ENCODE measurements at regions not wholly inside any gene's neighbourhood (a gene's known extent, or its start where the extent isn't known, plus 50 kb on each side); places are given as distances from the start of the nearest gene placed in this dataset.
"Not testable (repeated sequence)": the region's sequence is repeated elsewhere in the genome, so short reads cannot be mapped to it uniquely, and the experiment has no call there.

DNA sequence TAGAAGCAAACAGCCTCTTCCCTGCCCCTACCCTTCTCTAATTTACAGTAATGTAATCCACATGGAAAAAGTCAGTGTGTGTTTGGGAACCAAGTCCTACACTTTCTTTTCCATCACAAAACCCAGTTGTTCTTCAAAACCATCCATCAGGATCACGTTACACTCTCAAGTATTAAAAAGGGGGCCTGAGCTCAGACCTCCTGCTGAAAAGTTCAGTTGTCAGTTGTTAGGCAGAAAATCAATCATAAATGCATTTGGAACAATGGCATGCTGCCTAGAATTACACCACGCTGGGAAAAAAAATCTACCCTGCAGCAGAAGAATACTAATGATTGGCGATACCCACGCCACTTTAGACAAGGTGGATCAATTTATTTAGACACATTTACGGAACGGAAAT lies 236.5 kb downstream of the PARM1 start:
- no peak overlapping the region for H4K8ac ChIP-seq (ENCODE audit: low read depth, low read length)
- H3K27ac ChIP-seq (ENCODE audit: low read depth, low read length): no peak overlapping the region
- no peak overlapping the region for H2BK5ac ChIP-seq (ENCODE audit: low read depth, low read length, poor library complexity)
- no peak overlapping the region for H2AK5ac ChIP-seq (ENCODE audit: low read length)
- no peak overlapping the region for H3K4ac ChIP-seq (ENCODE audit: low read depth, low read length)
- DNase-seq: no peak
- no peak overlapping the region for H3K14ac ChIP-seq (ENCODE audit: low read length)
- H3K4me2 ChIP-seq (ENCODE audit: low read length): no peak overlapping the region
- H3K9me3 ChIP-seq (ENCODE audit: insufficient read depth, low read depth, low read length): no peaks in the 10 kb centered on the region
- H2AFZ ChIP-seq (ENCODE audit: insufficient read depth, low read length, poor library complexity): no peak overlapping the region
- H3K27me3 ChIP-seq (ENCODE audit: insufficient read depth, low read length): no peaks in the 10 kb centered on the region
- H3K9ac ChIP-seq (ENCODE audit: low read length): no peak overlapping the region
- H2BK120ac ChIP-seq (ENCODE audit: insufficient read depth, low read length, poor library complexity): no peak overlapping the region
- H3K79me1 ChIP-seq (ENCODE audit: low read length): no peaks in the 10 kb centered on the region
- no peak overlapping the region for H2BK12ac ChIP-seq (ENCODE audit: low read length)
- WGBS (ENCODE audit: extremely low coverage, insufficient coverage, insufficient read length): no CpG with 5 or more reads among the region's 6 CpGs
- no peak overlapping the region for H3K23ac ChIP-seq (ENCODE audit: low read length)
- no peak overlapping the region for H3K18ac ChIP-seq (ENCODE audit: low read length)
- H4K91ac ChIP-seq (ENCODE audit: low read depth, low read length): no peak overlapping the region
- no peaks in the 10 kb centered on the region for H3K4me1 ChIP-seq (ENCODE audit: control insufficient read depth in 1 of 2, insufficient read depth in 2 of 2, low read length in 2 of 2)
- H3K36me3 ChIP-seq (ENCODE audit: control insufficient read depth in 1 of 2, insufficient read depth in 2 of 2, low read length in 2 of 2): no peaks in the 10 kb centered on the region
- H4K12ac ChIP-seq (ENCODE audit: low read depth, low read length): no peak overlapping the region
- H3K4me3 ChIP-seq (ENCODE audit: low read depth, low read length): no peak overlapping the region
- no peaks in the 10 kb centered on the region for H3K79me2 ChIP-seq (ENCODE audit: control insufficient read depth, insufficient read depth, low read length, poor library complexity)

DNA sequence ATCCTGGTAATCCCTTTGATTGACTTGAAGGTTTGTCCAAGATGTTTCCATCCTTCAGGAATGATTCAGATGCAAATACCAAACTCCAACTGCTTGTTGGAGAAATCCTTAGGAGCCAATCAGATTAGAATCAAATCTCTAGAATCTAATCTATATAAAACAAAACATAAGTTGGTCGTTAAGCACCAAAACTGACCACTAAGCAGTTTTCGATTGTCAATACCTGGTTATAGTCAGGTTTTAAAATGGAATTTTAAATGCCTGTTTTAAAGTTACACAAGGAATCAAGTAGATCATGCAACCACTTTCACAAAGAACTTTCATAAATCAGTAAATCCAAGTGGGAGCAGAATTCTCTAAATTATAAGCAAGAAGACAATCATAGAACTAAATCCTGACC lies 236.1 kb downstream of the PARM1 start:
- Histone ChIP-seq H2BK12ac (ENCODE audit: low read length) (no peak overlapping the region), H3K14ac (ENCODE audit: low read length) (no peak overlapping the region), H3K18ac (ENCODE audit: low read length) (no peak overlapping the region), H3K4me2 (ENCODE audit: low read length) (no peak overlapping the region), H3K9ac (ENCODE audit: low read length) (no peak overlapping the region), H3K79me2 (ENCODE audit: control insufficient read depth, insufficient read depth, low read length, poor library complexity) (no peaks in the 10 kb centered on the region), H3K9me3 (ENCODE audit: insufficient read depth, low read depth, low read length) (no peaks in the 10 kb centered on the region), H3K79me1 (ENCODE audit: low read length) (no peaks in the 10 kb centered on the region), H4K91ac (ENCODE audit: low read depth, low read length) (no peak overlapping the region), H3K4ac (ENCODE audit: low read depth, low read length) (no peak overlapping the region), H3K36me3 (ENCODE audit: control insufficient read depth in 1 of 2, insufficient read depth in 2 of 2, low read length in 2 of 2) (no peaks in the 10 kb centered on the region), H2AFZ (ENCODE audit: insufficient read depth, low read length, poor library complexity) (no peak overlapping the region), H2AK5ac (ENCODE audit: low read length) (no peak overlapping the region), H3K27me3 (ENCODE audit: insufficient read depth, low read length) (no peaks in the 10 kb centered on the region), H3K4me1 (ENCODE audit: control insufficient read depth in 1 of 2, insufficient read depth in 2 of 2, low read length in 2 of 2) (no peaks in the 10 kb centered on the region), H3K23ac (ENCODE audit: low read length) (no peak overlapping the region), H2BK5ac (ENCODE audit: low read depth, low read length, poor library complexity) (no peak overlapping the region), H4K12ac (ENCODE audit: low read depth, low read length) (no peak overlapping the region), H2BK120ac (ENCODE audit: insufficient read depth, low read length, poor library complexity) (no peak overlapping the region), H3K27ac (ENCODE audit: low read depth, low read length) (no peak overlapping the region), H3K4me3 (ENCODE audit: low read depth, low read length) (no peak overlapping the region), H4K8ac (ENCODE audit: low read depth, low read length) (no peak overlapping the region)
- no CpG with 5 or more reads among the region's 2 CpGs for WGBS (ENCODE audit: extremely low coverage, insufficient coverage, insufficient read length)
- DNase-seq: no peak

DNA sequence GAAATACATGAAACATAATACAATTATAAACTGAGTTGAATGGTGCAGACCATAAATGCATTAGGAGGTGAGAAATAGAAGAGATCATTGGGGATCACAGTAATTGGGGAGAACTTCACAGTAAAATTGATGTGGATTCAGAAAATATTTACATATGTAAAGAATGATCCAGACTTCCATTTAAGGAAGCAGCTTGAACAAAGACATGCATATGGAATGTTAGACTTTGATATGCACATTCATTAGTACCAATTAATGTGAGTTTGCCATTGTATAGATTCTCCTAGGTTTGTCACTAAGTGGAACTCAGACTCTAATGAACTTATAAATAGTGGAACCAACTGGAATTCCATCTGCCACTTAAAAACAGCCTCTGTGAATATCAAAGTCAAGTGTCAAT lies 235.6 kb downstream of the PARM1 start:
- H3K4me1 ChIP-seq (ENCODE audit: control insufficient read depth in 1 of 2, insufficient read depth in 2 of 2, low read length in 2 of 2): no peaks in the 10 kb centered on the region
- H3K4me2 ChIP-seq (ENCODE audit: low read length): no peak overlapping the region
- no peak overlapping the region for H4K12ac ChIP-seq (ENCODE audit: low read depth, low read length)
- no peak overlapping the region for H3K27ac ChIP-seq (ENCODE audit: low read depth, low read length)
- H3K79me2 ChIP-seq (ENCODE audit: control insufficient read depth, insufficient read depth, low read length, poor library complexity): no peaks in the 10 kb centered on the region
- H3K9me3 ChIP-seq (ENCODE audit: insufficient read depth, low read depth, low read length): no peaks in the 10 kb centered on the region
- no peak overlapping the region for H2BK120ac ChIP-seq (ENCODE audit: insufficient read depth, low read length, poor library complexity)
- no peak overlapping the region for H2AK5ac ChIP-seq (ENCODE audit: low read length)
- no peak overlapping the region for H4K91ac ChIP-seq (ENCODE audit: low read depth, low read length)
- H4K8ac ChIP-seq (ENCODE audit: low read depth, low read length): no peak overlapping the region
- H3K79me1 ChIP-seq (ENCODE audit: low read length): no peaks in the 10 kb centered on the region
- H3K18ac ChIP-seq (ENCODE audit: low read length): no peak overlapping the region
- no peaks in the 10 kb centered on the region for H3K36me3 ChIP-seq (ENCODE audit: control insufficient read depth in 1 of 2, insufficient read depth in 2 of 2, low read length in 2 of 2)
- no peak overlapping the region for H3K14ac ChIP-seq (ENCODE audit: low read length)
- no peak overlapping the region for H2BK12ac ChIP-seq (ENCODE audit: low read length)
- DNase-seq: no peak
- no peak overlapping the region for H3K4me3 ChIP-seq (ENCODE audit: low read depth, low read length)
- H3K23ac ChIP-seq (ENCODE audit: low read length): no peak overlapping the region
- no peak overlapping the region for H2BK5ac ChIP-seq (ENCODE audit: low read depth, low read length, poor library complexity)
- H3K9ac ChIP-seq (ENCODE audit: low read length): no peak overlapping the region
- H2AFZ ChIP-seq (ENCODE audit: insufficient read depth, low read length, poor library complexity): no peak overlapping the region
- H3K4ac ChIP-seq (ENCODE audit: low read depth, low read length): no peak overlapping the region
- H3K27me3 ChIP-seq (ENCODE audit: insufficient read depth, low read length): no peaks in the 10 kb centered on the region

DNA sequence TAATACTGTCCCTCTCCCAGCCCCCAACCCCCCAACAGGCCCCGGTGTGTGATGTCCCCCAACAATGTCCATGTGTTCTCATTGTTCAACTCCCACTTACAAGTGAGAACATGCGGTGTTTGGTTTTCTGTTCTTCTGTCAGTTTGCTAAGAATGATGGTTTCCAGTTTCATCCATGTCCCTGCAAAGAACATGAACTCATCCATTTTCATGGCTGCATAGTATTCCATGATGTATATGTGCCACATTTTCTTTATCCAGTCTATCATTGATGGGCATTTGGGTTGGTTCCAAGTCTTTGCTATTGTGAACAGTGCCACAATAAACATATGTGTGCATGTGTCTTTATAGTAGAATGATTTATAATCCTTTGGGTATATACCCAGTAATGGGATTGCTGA lies 232.2 kb downstream of the PARM1 start:
- H4K8ac ChIP-seq (ENCODE audit: low read depth, low read length); H2AFZ ChIP-seq (ENCODE audit: insufficient read depth, low read length, poor library complexity); H4K91ac ChIP-seq (ENCODE audit: low read depth, low read length); H3K18ac ChIP-seq (ENCODE audit: low read length); H3K79me1 ChIP-seq (ENCODE audit: low read length); H3K27me3 ChIP-seq (ENCODE audit: insufficient read depth, low read length); H2BK120ac ChIP-seq (ENCODE audit: insufficient read depth, low read length, poor library complexity); H2BK5ac ChIP-seq (ENCODE audit: low read depth, low read length, poor library complexity); H4K12ac ChIP-seq (ENCODE audit: low read depth, low read length); H3K9ac ChIP-seq (ENCODE audit: low read length); DNase-seq; H3K36me3 ChIP-seq (ENCODE audit: control insufficient read depth in 1 of 2, insufficient read depth in 2 of 2, low read length in 2 of 2); H3K4me3 ChIP-seq (ENCODE audit: low read depth, low read length); H3K79me2 ChIP-seq (ENCODE audit: control insufficient read depth, insufficient read depth, low read length, poor library complexity); H3K27ac ChIP-seq (ENCODE audit: low read depth, low read length); H3K4me2 ChIP-seq (ENCODE audit: low read length); H3K14ac ChIP-seq (ENCODE audit: low read length); H3K9me3 ChIP-seq (ENCODE audit: insufficient read depth, low read depth, low read length); H2BK12ac ChIP-seq (ENCODE audit: low read length); H3K23ac ChIP-seq (ENCODE audit: low read length); H2AK5ac ChIP-seq (ENCODE audit: low read length); H3K4me1 ChIP-seq (ENCODE audit: control insufficient read depth in 1 of 2, insufficient read depth in 2 of 2, low read length in 2 of 2); H3K4ac ChIP-seq (ENCODE audit: low read depth, low read length): not testable (repeated sequence)
- no CpG with 5 or more reads among the region's 2 CpGs for WGBS (ENCODE audit: extremely low coverage, insufficient coverage, insufficient read length)

DNA sequence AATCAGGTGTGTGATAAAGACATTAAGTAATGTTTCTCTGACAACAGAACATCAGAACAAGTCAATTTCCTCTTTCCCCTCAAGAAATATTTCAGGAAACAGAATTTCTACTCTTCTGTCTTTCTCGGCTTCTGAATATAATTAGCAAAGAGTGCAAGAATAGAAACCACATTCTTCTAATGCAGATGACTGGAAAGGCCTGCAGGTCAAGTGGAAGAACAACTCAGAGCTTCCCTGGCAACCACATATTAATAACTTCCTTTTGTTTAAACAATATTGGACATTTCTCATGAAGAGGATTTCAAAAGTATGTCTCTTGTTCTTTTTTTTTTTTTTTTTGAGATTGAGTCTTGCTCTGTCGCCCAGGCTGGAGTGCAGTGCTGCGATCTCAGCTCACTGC lies 225.5 kb downstream of the PARM1 start:
- Histone ChIP-seq H4K12ac (ENCODE audit: low read depth, low read length) (no peak overlapping the region), H4K8ac (ENCODE audit: low read depth, low read length) (no peak overlapping the region), H2BK5ac (ENCODE audit: low read depth, low read length, poor library complexity) (no peak overlapping the region), H2AK5ac (ENCODE audit: low read length) (no peak overlapping the region), H3K9ac (ENCODE audit: low read length) (no peak overlapping the region), H3K4me1 (ENCODE audit: control insufficient read depth in 1 of 2, insufficient read depth in 2 of 2, low read length in 2 of 2) (no peaks in the 10 kb centered on the region), H3K18ac (ENCODE audit: low read length) (no peak overlapping the region), H3K4ac (ENCODE audit: low read depth, low read length) (no peak overlapping the region), H3K14ac (ENCODE audit: low read length) (no peak overlapping the region), H3K4me3 (ENCODE audit: low read depth, low read length) (no peak overlapping the region), H2BK12ac (ENCODE audit: low read length) (no peak overlapping the region), H3K79me2 (ENCODE audit: control insufficient read depth, insufficient read depth, low read length, poor library complexity) (no peaks in the 10 kb centered on the region), H3K36me3 (ENCODE audit: control insufficient read depth in 1 of 2, insufficient read depth in 2 of 2, low read length in 2 of 2) (no peaks in the 10 kb centered on the region), H2AFZ (ENCODE audit: insufficient read depth, low read length, poor library complexity) (no peak overlapping the region), H3K9me3 (ENCODE audit: insufficient read depth, low read depth, low read length) (no peaks in the 10 kb centered on the region), H3K27ac (ENCODE audit: low read depth, low read length) (no peak overlapping the region), H3K23ac (ENCODE audit: low read length) (no peak overlapping the region), H3K27me3 (ENCODE audit: insufficient read depth, low read length) (no peaks in the 10 kb centered on the region), H3K4me2 (ENCODE audit: low read length) (no peak overlapping the region), H2BK120ac (ENCODE audit: insufficient read depth, low read length, poor library complexity) (no peak overlapping the region), H3K79me1 (ENCODE audit: low read length) (no peaks in the 10 kb centered on the region), H4K91ac (ENCODE audit: low read depth, low read length) (no peak overlapping the region)
- WGBS (ENCODE audit: extremely low coverage, insufficient coverage, insufficient read length): no CpG with 5 or more reads among the region's 3 CpGs
- DNase-seq: no peak

Measured in trophoblast cell (in vitro differentiated cells and primary cell).